BE2C (cell line): ENCODE measurements at regions not wholly inside any gene's neighbourhood (a gene's known extent, or its start where the extent isn't known, plus 50 kb on each side); places are given as distances from the start of the nearest gene placed in this dataset.

ENCODE experiments used
- DNase-seq: peaks from one replicate; pipeline ENCODE4 v3.0.0-alpha.2; 2020
- H3K27me3 ChIP-seq: fragments of 250-450 bp; sonication (Bioruptor Pico); 2 replicates; pipeline ENCODE4 v1.5.1; 2020; ENCODE audit warnings: mild to moderate bottlenecking
- H3K36me3 ChIP-seq: fragments of 250-450 bp; sonication (Bioruptor Pico); 2 replicates; pipeline ENCODE4 v1.5.1; 2020; ENCODE audit warnings: mild to moderate bottlenecking
- H3K4me1 ChIP-seq: fragments of 250-450 bp; sonication (Bioruptor Pico); 2 replicates; pipeline ENCODE4 v1.5.1; 2020
- H3K4me3 ChIP-seq: 2 replicates; pipeline ENCODE4 v1.5.1; 2011; ENCODE audit warnings: low read depth, low read length
- H3K9me3 ChIP-seq: fragments of 250-450 bp; sonication (Bioruptor Pico); 2 replicates; pipeline ENCODE4 v1.5.1; 2020
- TF ChIP-seq, protein P1 (sequence below): IDR thresholded peaks from 2 replicates; pipeline ENCODE4 v1.5.1; 2012; ENCODE audit warnings: mild to moderate bottlenecking, low read depth, low read length

DNA sequence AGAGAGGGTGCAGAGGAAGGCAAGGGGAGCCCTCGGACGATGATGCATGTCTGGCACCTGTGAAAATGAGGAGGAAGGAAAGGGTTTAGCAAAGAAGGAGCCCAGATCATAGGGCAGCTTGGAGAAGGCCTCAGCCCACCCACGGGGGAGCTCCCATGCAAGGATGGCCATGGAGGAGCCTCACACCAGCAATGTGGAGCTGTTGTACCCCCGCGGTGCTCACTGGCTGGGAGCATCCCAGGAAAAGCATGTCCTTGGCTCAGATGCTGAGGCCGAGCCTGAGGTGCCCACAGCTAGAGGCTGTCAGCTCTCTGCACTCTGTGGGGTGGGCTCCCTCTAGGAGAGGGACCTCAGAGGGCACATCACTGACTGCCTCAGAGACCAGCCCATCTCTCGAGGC is 622.6 kb downstream of the AACS start:
- no peaks in the 10 kb centered on the region for H3K27me3 ChIP-seq
- no peaks in the 10 kb centered on the region for H3K4me1 ChIP-seq
- TF ChIP-seq, protein P1, sequence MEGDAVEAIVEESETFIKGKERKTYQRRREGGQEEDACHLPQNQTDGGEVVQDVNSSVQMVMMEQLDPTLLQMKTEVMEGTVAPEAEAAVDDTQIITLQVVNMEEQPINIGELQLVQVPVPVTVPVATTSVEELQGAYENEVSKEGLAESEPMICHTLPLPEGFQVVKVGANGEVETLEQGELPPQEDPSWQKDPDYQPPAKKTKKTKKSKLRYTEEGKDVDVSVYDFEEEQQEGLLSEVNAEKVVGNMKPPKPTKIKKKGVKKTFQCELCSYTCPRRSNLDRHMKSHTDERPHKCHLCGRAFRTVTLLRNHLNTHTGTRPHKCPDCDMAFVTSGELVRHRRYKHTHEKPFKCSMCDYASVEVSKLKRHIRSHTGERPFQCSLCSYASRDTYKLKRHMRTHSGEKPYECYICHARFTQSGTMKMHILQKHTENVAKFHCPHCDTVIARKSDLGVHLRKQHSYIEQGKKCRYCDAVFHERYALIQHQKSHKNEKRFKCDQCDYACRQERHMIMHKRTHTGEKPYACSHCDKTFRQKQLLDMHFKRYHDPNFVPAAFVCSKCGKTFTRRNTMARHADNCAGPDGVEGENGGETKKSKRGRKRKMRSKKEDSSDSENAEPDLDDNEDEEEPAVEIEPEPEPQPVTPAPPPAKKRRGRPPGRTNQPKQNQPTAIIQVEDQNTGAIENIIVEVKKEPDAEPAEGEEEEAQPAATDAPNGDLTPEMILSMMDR = no peak
- H3K4me3 ChIP-seq = no peak overlapping the region
- H3K36me3 ChIP-seq = no peaks in the 10 kb centered on the region
- no peak for DNase-seq
- H3K9me3 ChIP-seq = no peaks in the 10 kb centered on the region

DNA sequence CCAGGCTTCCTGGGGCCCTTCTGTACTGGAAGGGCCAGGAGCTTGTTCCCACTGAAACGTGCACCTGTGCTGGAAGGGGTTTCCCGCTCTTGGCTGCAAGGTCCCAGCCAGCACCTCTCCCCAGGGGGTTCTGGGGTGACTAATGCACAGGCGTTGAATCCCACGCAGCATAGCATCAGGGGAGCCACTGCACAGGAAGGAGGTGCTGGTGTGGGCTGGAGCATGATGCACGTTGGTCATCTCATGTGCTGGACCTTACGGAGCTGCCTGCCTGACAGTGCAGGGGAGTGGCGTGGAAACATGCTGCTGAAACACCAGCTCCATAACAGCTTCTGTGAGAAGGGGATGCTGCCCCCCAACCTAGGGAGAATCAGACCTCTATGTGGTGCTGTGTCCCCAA is 623.0 kb downstream of the AACS start:
- H3K4me1 ChIP-seq = no peaks in the 10 kb centered on the region

GRCh38 chr12:125688881-125689280 is 623.6 kb downstream of the AACS start:
- DNase-seq = no peak
- H3K36me3 ChIP-seq = no peaks in the 10 kb centered on the region
- H3K4me3 ChIP-seq = no peak overlapping the region
- TF ChIP-seq, protein P1 = no peak
- no peaks in the 10 kb centered on the region for H3K4me1 ChIP-seq
- no peaks in the 10 kb centered on the region for H3K9me3 ChIP-seq
- H3K27me3 ChIP-seq = no peaks in the 10 kb centered on the region

More for the DNA sequence above, 623.0 kb downstream of the AACS start:
- TF ChIP-seq, protein P1 = no peak
- H3K4me3 ChIP-seq = no peak overlapping the region
- no peak for DNase-seq
- no peaks in the 10 kb centered on the region for H3K27me3 ChIP-seq
- H3K9me3 ChIP-seq = no peaks in the 10 kb centered on the region
- no peaks in the 10 kb centered on the region for H3K36me3 ChIP-seq

DNA sequence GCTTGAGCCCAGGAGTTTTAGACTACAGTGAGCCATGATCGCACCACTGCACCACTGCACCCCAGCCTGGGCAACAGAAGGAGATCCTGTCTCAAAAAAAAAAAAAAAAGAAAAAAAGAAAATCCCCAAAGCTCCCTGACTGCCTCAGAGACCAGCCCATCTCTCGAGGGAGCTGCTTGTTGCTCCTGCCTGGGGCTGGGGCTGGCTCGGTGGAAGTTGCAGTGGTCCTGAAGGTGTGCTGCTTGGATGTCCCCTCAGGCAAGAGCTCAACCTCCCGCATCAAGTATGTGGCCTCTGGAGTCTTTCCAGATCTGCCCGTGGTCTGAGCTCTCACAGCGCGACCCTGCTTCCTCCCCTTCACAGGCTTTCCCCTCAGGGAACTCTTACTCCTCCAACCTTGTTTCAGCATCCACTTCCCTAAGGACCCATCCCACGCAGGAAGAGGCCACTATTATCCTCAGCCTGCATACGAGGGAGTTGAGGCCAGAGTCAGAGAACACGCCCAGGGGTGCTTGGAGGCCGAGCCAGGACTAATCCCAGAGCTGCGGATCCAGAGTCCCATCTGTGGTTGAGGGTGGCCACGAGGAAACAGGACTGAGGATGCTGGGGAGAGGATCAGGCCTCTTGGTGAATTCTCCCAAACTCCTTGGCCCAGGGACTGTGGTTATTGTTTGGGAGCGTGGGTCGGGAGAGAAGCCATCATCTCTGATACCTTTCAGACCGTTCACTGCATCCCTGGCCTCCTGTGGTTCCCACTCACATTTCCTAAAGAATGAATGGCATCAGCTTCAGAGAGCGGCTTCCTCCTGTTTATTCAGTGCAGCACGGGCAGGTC is 624.6 kb downstream of the AACS start:
- no peak for DNase-seq
- no peaks in the 10 kb centered on the region for H3K36me3 ChIP-seq
- H3K4me3 ChIP-seq = no peak overlapping the region
- no peaks in the 10 kb centered on the region for H3K27me3 ChIP-seq
- no peaks in the 10 kb centered on the region for H3K4me1 ChIP-seq
- TF ChIP-seq, protein P1 = no peak
- no peaks in the 10 kb centered on the region for H3K9me3 ChIP-seq

- Histone ChIP-seq H3K9me3 (no peaks in the 10 kb centered on the region), H3K4me3 (no peak overlapping the region), H3K4me1 (no peaks in the 10 kb centered on the region), H3K27me3 (no peaks in the 10 kb centered on the region), H3K36me3 (no peaks in the 10 kb centered on the region)
- DNase-seq = no peak
- TF ChIP-seq, protein P1 = no peak
Measured at GRCh38 chr12:125690841-125691240, 625.6 kb downstream of the AACS start.

DNA sequence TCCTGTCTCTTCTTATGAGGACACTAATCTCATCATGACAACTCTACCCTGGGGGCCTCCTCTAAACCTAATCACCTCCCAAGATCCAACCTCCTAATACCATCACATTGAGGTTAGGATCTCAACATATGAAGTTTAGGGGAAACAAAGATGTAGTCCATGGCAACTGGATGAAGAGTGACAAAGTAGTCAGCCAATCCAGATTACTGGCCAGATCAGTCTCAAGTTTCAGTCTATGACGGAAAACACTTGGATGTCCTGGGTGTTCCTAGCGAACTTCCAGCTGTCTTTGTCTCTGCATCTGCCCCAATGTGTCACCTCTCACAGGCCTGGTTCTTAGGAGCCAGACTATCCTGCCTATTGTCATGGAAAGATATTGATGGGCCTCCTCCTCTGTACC is 630.8 kb downstream of the AACS start:
- no peaks in the 10 kb centered on the region for H3K9me3 ChIP-seq
- TF ChIP-seq, protein P1 = no peak
- DNase-seq = no peak
- H3K4me1 ChIP-seq = no peaks in the 10 kb centered on the region
- H3K36me3 ChIP-seq = no peaks in the 10 kb centered on the region
- no peaks in the 10 kb centered on the region for H3K27me3 ChIP-seq
- H3K4me3 ChIP-seq = no peak overlapping the region
